SK-N-SH (cell line): ENCODE measurements at regions not wholly inside any gene's neighbourhood (a gene's known extent, or its start where the extent isn't known, plus 50 kb on each side); places are given as distances from the start of the nearest gene placed in this dataset.

Source experiments
- CTCF ChIP-seq: fragments of 200-600 bp; sonication (generic); IDR thresholded peaks from 2 replicates; pipeline ENCODE4 v1.6.1; 2017; ENCODE audit warnings: antibody characterized with exemption, mild to moderate bottlenecking, moderate library complexity
- USF2 ChIP-seq: fragments of 150-350 bp; IDR thresholded peaks from 2 replicates; pipeline ENCODE4 v1.6.1; 2017; ENCODE audit warnings: antibody characterized with exemption, low read length, low read depth, borderline replicate concordance

GRCh38 chr13:90428522-90429210, 918.8 kb upstream of the MIR17HG start:
- TF ChIP-seq CTCF, result no peak
- no peak for TF ChIP-seq USF2
